KG1 (cell line): ENCODE measurements at regions not wholly inside any gene's neighbourhood (a gene's known extent, or its start where the extent isn't known, plus 50 kb on each side); places are given as distances from the start of the nearest gene placed in this dataset.

Experiments used
- DNase-seq: peaks from one replicate; lab custom pipeline; 2025; lab: John Stamatoyannopoulos, UW

- DNase-seq: no peak
Observed at GRCh38 chr15:94099574-94099960, 131.8 kb upstream of the MCTP2 start.

GRCh38 chr15:94098921-94099573 is 132.3 kb upstream of the MCTP2 start:
- no peak for DNase-seq

GRCh38 chr15:94097552-94097951 is 133.8 kb upstream of the MCTP2 start:
- no peak for DNase-seq

- DNase-seq: no peak
Observed at GRCh38 chr15:94094310-94094709, 137.1 kb upstream of the MCTP2 start.

GRCh38 chr15:94086341-94086740 is 145.0 kb upstream of the MCTP2 start:
- DNase-seq: no peak

- no peak for DNase-seq
Observed at GRCh38 chr15:94083467-94084052, 147.8 kb upstream of the MCTP2 start.

GRCh38 chr15:94081829-94082228 is 149.5 kb upstream of the MCTP2 start:
- no peak for DNase-seq

GRCh38 chr15:94080989-94081605 is 150.3 kb upstream of the MCTP2 start:
- no peak for DNase-seq

GRCh38 chr15:94080416-94080815 is 150.9 kb upstream of the MCTP2 start:
- DNase-seq: no peak

GRCh38 chr15:94079968-94080367 is 151.4 kb upstream of the MCTP2 start:
- no peak for DNase-seq

GRCh38 chr15:94079459-94079858 is 151.9 kb upstream of the MCTP2 start:
- DNase-seq: no peak

GRCh38 chr15:94077938-94078337 is 153.4 kb upstream of the MCTP2 start:
- DNase-seq: no peak

GRCh38 chr15:94075349-94075748 is 156.0 kb upstream of the MCTP2 start:
- no peak for DNase-seq

- no peak for DNase-seq
Observed at GRCh38 chr15:94070356-94071295, 160.7 kb upstream of the MCTP2 start.

- DNase-seq: no peak
Observed at GRCh38 chr15:94069844-94070243, 161.5 kb upstream of the MCTP2 start.

- DNase-seq: no peak
Observed at GRCh38 chr15:94066811-94067210, 164.6 kb upstream of the MCTP2 start.

GRCh38 chr15:94066046-94066445 is 165.3 kb upstream of the MCTP2 start:
- DNase-seq: no peak

- DNase-seq: no peak
Observed at GRCh38 chr15:94064676-94065313, 166.6 kb upstream of the MCTP2 start.

- DNase-seq: no peak
Observed at GRCh38 chr15:94061041-94061440, 170.3 kb upstream of the MCTP2 start.

- DNase-seq: no peak
Observed at GRCh38 chr15:94059013-94059587, 172.3 kb upstream of the MCTP2 start.

GRCh38 chr15:94057305-94057704 is 174.1 kb upstream of the MCTP2 start:
- DNase-seq: no peak

- no peak for DNase-seq
Observed at GRCh38 chr15:94056314-94056713, 175.0 kb upstream of the MCTP2 start.
